ENCODE measurements at regions not wholly inside any gene's neighbourhood (a gene's known extent, or its start where the extent isn't known, plus 50 kb on each side); places are given as distances from the start of the nearest gene placed in this dataset.
"Not testable (repeated sequence)": the region's sequence is repeated elsewhere in the genome, so short reads cannot be mapped to it uniquely, and the experiment has no call there.

- Histone ChIP-seq H3K4me3 (ENCODE audit: low read depth, low read length) (no peak overlapping the region), H3K36me3 (ENCODE audit: control insufficient read depth, insufficient read depth, low read length) (no peaks in the 10 kb centered on the region), H3K27me3 (ENCODE audit: control insufficient read depth, insufficient read depth, low read length) (no peaks in the 10 kb centered on the region)
- DNase-seq (ENCODE audit: low read depth) (no peak), FAIRE-seq (no peak)
- TF ChIP-seq CTCF (IDR thresholded peaks at IDR 0.05; ENCODE audit: insufficient read depth, low read length, severe bottlenecking): no peak
These were observed 224.9 kb downstream of the MAT2B start for GRCh38 chr5:163730206-163730756.

DNA sequence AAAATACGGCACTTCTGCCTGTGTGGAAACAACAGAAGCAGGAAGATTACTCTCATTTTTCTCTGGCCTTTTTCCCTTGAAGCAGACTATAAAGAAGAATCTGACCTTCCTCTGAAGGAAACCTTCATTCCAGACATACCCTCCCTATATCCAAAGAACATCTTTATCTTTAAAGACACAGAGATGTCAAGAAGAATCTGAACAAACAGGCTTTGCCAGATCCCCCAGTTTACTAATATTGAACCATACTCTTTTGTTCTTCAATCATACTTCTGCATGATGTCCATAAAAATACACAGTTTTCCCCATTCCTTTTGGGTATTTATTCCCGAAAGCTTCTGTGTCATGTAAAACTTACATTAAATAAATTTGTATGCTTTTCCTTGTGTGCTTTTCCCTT is 225.8 kb downstream of the MAT2B start:
- Histone ChIP-seq H3K36me3 (ENCODE audit: control insufficient read depth, insufficient read depth, low read length) (no peaks in the 10 kb centered on the region), H3K27me3 (ENCODE audit: control insufficient read depth, insufficient read depth, low read length) (no peaks in the 10 kb centered on the region), H3K4me3 (ENCODE audit: low read depth, low read length) (no peak overlapping the region)
- no peak for TF ChIP-seq CTCF (IDR thresholded peaks at IDR 0.05; ENCODE audit: insufficient read depth, low read length, severe bottlenecking)
- FAIRE-seq: no peak
- no peak for DNase-seq (ENCODE audit: low read depth)

- no peaks in the 10 kb centered on the region for H3K27me3 ChIP-seq (ENCODE audit: control insufficient read depth, insufficient read depth, low read length)
- no peak for FAIRE-seq
- no peak overlapping the region for H3K4me3 ChIP-seq (ENCODE audit: low read depth, low read length)
- DNase-seq (ENCODE audit: low read depth): no peak
- H3K36me3 ChIP-seq (ENCODE audit: control insufficient read depth, insufficient read depth, low read length): no peaks in the 10 kb centered on the region
- no peak for TF ChIP-seq CTCF (IDR thresholded peaks at IDR 0.05; ENCODE audit: insufficient read depth, low read length, severe bottlenecking)
These were observed 229.7 kb downstream of the MAT2B start for GRCh38 chr5:163735069-163735468.

DNA sequence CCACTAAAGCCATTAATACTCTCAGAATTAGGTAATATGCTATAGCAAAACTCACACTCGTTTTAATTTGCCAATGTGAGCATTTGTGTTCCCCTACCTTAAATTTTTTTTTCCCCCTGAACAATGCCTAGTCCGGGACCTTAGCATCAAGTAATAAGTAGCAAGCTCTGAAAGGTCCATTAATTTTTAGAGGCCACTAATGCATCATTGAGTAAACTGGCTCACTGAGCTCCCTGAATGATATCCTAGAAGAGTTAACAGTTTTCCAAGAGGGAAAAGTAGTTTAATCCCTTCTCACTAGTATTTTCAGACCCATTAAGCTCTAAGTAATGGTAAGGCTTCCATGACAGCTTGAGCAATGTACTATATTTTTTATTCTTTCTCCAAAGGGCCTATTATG is 242.2 kb downstream of the MAT2B start:
- no peaks in the 10 kb centered on the region for H3K36me3 ChIP-seq (ENCODE audit: control insufficient read depth, insufficient read depth, low read length)
- no peak for TF ChIP-seq CTCF (IDR thresholded peaks at IDR 0.05; ENCODE audit: insufficient read depth, low read length, severe bottlenecking)
- FAIRE-seq: no peak
- no peak overlapping the region for H3K4me3 ChIP-seq (ENCODE audit: low read depth, low read length)
- no peak for DNase-seq (ENCODE audit: low read depth)
- no peaks in the 10 kb centered on the region for H3K27me3 ChIP-seq (ENCODE audit: control insufficient read depth, insufficient read depth, low read length)

- FAIRE-seq: no peak
- TF ChIP-seq CTCF (IDR thresholded peaks at IDR 0.05; ENCODE audit: insufficient read depth, low read length, severe bottlenecking): no peak
- no peak for DNase-seq (ENCODE audit: low read depth)
These were observed 243.5 kb downstream of the MAT2B start for GRCh38 chr5:163748934-163749333.

DNA sequence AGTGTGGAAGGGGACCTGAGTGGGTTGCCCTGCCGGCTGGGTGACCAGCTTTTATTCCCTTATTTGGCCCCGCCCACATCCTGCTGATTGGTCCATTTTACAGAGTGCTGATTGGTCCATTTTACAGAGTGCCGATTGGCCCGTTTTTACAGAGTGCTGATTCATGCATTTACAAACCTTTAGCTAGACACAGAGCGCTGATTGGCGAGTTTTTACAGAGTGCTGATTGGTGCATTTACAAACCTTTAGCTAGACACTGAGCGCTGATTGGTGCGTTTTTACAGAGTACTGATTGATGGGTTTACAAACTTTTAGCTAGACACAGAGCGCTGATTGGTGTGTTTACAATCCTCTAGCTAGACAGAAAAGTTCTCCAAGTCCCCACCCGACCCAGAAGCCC is 245.0 kb downstream of the MAT2B start:
- not testable (repeated sequence) for H3K36me3 ChIP-seq (ENCODE audit: control insufficient read depth, insufficient read depth, low read length); H3K27me3 ChIP-seq (ENCODE audit: control insufficient read depth, insufficient read depth, low read length); DNase-seq (ENCODE audit: low read depth); FAIRE-seq; H3K4me3 ChIP-seq (ENCODE audit: low read depth, low read length)

More at GRCh38 chr5:163748934-163749333, 243.5 kb downstream of the MAT2B start:
- H3K36me3 ChIP-seq (ENCODE audit: control insufficient read depth, insufficient read depth, low read length): no peaks in the 10 kb centered on the region
- no peaks in the 10 kb centered on the region for H3K27me3 ChIP-seq (ENCODE audit: control insufficient read depth, insufficient read depth, low read length)
- no peak overlapping the region for H3K4me3 ChIP-seq (ENCODE audit: low read depth, low read length)

Measured in bronchial epithelial cell (primary cell).